ENCODE measurements at regions not wholly inside any gene's neighbourhood (a gene's known extent, or its start where the extent isn't known, plus 50 kb on each side); places are given as distances from the start of the nearest gene placed in this dataset.

- no peak for DNase-seq (ENCODE audit: low read depth, low spot score)
Measured at GRCh38 chr20:48181261-48181935, 396.1 kb upstream of the SULF2 start.

DNA sequence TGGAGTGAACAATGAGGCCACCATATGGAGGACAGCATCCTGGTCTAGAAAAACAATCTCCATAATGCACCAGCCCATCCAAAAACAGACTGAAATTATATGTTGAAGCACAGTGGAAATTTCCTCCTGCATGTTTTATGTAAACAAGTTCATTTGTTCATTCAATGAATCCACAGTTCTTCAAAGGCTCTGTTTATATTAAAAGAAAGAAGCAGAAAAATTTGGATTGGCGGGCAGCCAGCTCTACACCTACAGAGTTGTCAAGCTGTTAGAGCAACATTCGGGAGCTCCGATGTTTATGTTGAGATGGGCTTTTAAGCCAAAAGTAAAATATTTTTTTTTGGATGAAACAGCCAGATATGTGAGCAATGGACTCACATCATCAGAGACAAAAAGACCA, 395.3 kb upstream of the SULF2 start:
- no peak for DNase-seq (ENCODE audit: low read depth, low spot score)

GRCh38 chr20:48180024-48180423, 394.7 kb upstream of the SULF2 start:
- no peak for DNase-seq (ENCODE audit: low read depth, low spot score)

DNA sequence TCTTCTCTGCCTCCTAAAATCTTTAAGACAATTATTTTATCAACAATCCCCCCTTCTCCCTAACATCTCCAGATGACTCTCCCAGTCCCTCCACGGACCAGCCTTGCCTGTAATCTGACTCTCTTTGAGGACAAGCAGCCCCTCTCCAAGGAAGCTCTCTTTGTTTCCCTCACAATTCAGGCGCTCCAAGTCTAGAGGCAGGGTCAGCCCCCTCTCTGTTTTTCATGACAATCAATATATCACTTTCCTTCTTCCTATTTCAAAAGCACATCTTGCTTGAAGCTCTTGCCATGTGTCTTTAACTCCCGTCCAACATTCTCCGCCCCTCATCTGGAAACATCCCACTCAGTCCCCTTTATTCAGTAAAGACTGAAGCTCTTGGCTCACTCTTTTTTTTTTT, 393.4 kb upstream of the SULF2 start:
- DNase-seq (ENCODE audit: low read depth, low spot score) = peak; percentile 40

- DNase-seq (ENCODE audit: low read depth, low spot score) = no peak
Measured at GRCh38 chr20:48177058-48177457, 391.8 kb upstream of the SULF2 start.

DNA sequence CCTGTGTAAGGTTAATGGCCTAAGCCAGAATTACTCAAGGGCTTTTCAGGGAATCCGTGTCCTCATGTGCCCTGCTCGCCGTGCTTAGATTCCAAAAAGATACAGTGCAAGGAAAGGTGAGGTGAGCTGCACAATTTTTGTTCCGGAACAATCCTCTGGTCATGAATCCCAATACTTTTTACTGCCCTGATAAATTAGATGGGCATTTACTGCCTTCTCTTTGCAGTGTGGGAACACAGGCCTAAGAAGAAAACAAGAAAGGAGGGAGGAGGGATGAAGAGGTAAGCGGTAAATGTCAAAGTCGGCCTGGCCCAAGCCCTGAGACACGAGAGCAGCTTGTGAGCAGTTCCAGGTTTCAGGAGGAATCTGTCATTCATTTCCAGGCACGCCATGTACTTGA, 390.9 kb upstream of the SULF2 start:
- DNase-seq (ENCODE audit: low read depth, low spot score) = no peak

DNA sequence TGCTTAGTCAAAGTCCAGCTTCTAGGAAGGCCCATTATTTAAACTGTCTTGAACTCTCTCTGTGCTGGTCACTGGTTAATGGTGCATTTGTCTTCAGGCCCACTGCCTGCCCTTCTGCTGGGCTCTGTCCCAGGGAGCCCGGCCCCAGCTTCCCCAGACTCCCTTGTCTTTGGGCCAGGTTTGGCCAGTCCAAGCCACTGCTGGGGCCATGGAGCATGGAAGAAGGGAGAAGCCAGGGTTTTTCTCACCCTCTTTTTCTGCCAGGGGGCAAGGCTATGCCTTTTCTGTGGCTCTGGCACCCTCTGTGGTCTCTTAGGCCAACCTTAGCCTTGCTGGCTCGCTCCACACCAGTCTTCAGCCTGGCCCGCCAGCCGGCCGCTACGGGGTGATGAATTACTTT, 390.0 kb upstream of the SULF2 start:
- no peak for DNase-seq (ENCODE audit: low read depth, low spot score)

DNA sequence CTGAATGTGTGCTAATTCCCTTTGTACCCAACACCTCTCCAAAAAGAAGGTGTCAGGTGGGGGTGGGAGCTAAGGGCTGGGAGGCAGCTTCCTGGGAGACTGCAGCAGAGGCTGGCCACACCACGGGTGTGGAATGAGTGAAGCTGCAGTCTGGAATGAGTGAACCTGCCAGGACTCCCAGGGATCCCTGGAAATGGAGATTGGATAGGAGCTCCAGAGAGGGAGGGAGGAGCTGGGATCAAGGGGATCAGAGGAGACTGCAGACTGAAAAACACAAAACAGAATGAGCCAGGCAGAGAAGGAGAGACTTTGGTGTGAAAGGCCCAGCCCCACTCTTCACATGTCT, 387.0 kb upstream of the SULF2 start:
- no peak for DNase-seq (ENCODE audit: low read depth, low spot score)

DNA sequence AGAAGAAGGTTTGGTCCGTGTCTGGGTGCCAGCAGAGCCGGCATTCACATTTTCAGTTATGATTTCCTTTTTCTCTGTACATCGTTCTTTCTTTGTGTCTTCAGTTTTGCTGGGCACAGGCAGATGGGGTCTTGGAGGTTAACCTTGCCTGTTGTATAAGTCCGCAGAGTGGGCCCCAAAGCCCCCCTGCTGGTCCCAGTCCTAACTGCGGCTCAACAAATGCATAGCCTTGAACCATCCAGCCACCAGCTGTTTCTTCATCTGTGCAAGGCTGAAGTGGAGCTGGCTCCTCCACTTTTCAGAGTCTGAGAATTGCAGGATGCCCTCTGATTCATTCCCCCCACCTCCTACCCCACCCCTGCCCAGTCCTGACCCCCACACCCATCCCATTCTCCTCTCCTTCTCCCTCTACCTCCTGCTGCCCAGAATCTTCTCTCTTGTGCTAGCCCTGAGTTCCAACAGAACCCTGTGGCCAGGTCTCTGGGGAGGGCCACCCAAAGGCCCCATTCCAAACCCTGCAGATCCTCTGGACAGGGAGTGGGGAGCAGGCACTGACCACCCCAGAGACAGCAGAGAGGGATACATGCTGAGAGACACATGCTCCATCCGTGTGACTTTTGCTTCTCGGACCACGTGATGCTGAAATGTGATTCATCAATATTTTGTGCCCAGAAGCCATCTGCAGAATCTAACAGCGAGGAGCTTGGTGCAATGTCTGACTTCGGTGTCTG, 386.5 kb upstream of the SULF2 start:
- DNase-seq (ENCODE audit: low read depth, low spot score) = no peak

DNA sequence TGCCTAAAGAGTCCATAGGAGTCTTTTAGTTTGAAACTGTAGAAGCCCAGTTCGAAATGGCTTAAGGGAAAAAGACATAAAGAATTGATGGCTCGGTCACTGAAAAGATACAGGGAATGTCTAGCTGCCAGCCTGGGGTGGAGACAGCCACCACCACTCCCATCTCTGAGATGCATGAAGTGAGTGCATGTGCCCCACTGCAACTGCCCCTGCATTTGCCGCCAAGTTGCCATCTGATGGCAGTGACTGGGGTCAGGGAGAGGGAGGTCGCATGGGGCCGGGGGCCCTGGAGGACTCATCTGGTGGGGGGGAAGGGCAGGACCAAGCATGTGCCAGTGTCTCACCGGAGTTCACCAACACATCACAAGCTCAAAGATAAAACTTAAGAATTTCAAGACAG, 385.8 kb upstream of the SULF2 start:
- DNase-seq (ENCODE audit: low read depth, low spot score) = no peak

- DNase-seq (ENCODE audit: low read depth, low spot score) = no peak
Measured at GRCh38 chr20:48170625-48171024, 385.3 kb upstream of the SULF2 start.

- no peak for DNase-seq (ENCODE audit: low read depth, low spot score)
Measured at GRCh38 chr20:48169650-48170225, 384.5 kb upstream of the SULF2 start.

DNA sequence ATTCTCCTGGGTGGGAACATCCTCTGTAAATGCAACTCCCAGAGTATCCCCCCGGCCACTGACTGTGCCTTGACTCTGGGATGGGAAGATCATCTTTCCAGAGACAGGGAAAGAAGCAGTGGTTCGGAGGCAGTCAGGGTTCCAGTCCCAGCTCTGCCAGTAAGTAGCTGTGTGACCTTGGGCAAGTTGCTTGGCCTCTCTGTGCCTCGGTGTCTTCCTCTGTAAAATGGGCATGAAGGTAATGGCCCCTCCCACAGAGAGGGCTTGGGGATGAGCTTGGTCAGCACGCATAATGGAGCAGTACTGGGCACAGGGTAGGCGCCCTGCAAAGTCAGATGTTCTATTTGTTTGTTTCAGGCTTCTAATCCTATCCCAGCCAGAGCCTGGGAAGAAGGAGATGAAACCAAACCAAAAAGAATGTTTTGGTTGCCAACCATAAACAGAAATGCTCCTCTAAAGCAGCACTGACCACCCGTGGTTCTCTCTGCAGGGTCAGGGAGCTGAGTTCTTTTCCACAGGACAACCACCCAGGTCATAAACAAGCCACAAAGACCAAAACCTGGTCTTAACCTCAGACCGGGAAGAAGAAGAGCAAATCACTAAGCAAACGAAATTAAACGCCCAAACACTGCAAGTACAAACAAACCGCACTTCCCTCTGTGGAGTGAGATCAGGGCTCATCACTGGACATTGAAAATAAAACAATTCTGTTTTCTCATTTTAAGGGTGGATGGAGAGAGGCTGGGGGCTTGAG, 381.0 kb upstream of the SULF2 start:
- DNase-seq (ENCODE audit: low read depth, low spot score) = no peak

GRCh38 chr20:48165401-48165685, 380.1 kb upstream of the SULF2 start:
- DNase-seq (ENCODE audit: low read depth, low spot score) = no peak

- no peak for DNase-seq (ENCODE audit: low read depth, low spot score)
Measured at GRCh38 chr20:48164566-48165400, 379.5 kb upstream of the SULF2 start.

DNA sequence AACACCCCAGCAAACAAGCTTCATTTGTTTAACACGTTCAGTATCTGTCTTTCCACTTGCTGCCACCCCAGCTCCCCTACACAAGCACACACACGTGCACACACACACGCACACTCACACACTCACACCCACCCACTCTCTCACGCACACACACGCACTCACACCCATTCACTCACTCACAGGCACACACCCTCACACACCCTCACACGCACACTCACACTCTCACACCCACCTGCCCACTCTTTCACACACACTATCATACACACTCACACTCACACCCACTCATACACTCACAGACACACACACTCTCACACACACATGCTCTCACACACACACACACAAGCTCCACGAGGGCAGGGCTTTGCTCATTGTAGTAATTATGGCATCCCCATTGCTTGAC, 378.8 kb upstream of the SULF2 start:
- no peak for DNase-seq (ENCODE audit: low read depth, low spot score)

DNA sequence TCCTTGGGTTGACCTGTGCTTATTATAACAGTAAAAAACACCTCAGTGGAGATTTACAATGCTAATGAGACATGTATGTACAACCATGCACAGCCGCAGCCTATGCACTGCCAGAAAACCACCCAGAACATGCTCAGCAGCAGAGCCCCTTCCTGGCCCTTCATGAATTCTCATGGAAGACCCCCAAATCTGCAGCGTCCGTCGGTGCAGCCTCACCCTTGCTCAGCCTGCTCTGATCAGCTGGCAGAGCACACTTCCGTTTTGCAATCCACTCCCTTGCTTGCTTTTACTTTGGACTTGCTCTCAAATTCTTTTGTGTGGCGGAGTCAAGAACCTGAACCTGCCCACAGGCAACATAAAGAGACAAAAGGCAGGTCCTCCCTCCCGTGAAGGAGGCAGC, 378.2 kb upstream of the SULF2 start:
- DNase-seq (ENCODE audit: low read depth, low spot score) = peak; percentile 20

GRCh38 chr20:48162621-48163020, 377.3 kb upstream of the SULF2 start:
- no peak for DNase-seq (ENCODE audit: low read depth, low spot score)

DNA sequence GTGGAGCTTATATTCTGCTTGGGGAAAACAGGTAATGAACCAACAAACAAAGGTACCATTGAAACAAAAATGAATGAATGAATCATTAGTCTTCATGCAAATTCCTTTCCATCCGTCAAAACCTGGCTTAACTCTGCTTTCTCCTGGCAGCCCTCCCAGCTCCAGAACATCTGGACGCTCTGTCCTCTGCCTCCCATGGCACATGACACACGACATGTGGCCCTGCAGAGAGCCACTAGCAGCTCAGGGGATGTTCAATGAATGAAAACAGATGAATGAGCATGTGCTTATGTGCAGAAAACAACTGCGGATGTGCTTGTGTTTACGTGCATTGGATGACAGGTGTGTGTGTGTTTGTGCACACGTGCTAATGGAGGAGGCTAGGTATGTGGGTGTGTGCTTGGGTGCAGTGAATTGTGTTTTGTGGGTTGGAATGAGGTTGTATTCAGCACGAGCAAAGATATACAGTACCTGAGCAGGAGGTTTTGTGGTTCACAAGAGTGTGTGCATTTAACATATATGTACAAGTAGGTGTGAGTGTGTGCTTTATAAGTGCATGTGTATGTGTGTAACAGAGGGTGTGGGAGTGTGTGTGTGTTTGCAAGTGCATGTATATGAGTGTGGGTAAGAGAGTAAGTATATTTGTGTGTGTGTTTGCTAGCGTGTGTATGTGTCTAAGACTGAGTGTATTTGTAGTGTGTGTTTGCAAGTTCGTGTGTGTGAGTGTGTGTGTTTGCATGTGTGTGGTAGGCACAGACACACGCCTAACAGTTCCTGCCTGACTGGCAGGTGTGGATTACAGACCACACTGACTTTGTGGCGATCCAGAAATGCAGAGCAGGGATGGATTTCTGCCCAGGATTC, 374.1 kb upstream of the SULF2 start:
- DNase-seq (ENCODE audit: low read depth, low spot score) = no peak

GRCh38 chr20:48158014-48158413, 372.7 kb upstream of the SULF2 start:
- no peak for DNase-seq (ENCODE audit: low read depth, low spot score)
